GM18499 (cell line): ENCODE measurements at regions not wholly inside any gene's neighbourhood (a gene's known extent, or its start where the extent isn't known, plus 50 kb on each side); places are given as distances from the start of the nearest gene placed in this dataset.
"Not testable (repeated sequence)": the region's sequence is repeated elsewhere in the genome, so short reads cannot be mapped to it uniquely, and the experiment has no call there.

Experiments
- ATAC-seq: cut with Tn5 transposase; IDR thresholded peaks from one replicate; pipeline ENCODE4 v1.9.1; 2021; ENCODE audit warnings: moderate number of reproducible peaks; ENCODE audit not compliant: insufficient read depth, unreplicated experiment

GRCh38 chr10:27349987-27350386 is 109.4 kb upstream of the ACBD5 start:
- ATAC-seq, result no peak

GRCh38 chr10:27347827-27348207 is 107.2 kb upstream of the ACBD5 start:
- ATAC-seq, result not testable (repeated sequence)

- peak; percentile 52 for ATAC-seq
Measured at GRCh38 chr10:27345455-27345920, 104.9 kb upstream of the ACBD5 start.

- peak; percentile 30 for ATAC-seq
Measured at GRCh38 chr10:27344568-27345454, 104.2 kb upstream of the ACBD5 start.

GRCh38 chr10:27341001-27341400 is 100.4 kb upstream of the ACBD5 start:
- ATAC-seq, result no peak

GRCh38 chr10:27335246-27335645 is 94.6 kb upstream of the ACBD5 start:
- ATAC-seq, result not testable (repeated sequence)

GRCh38 chr10:27330074-27330473 is 89.5 kb upstream of the ACBD5 start:
- no peak for ATAC-seq

GRCh38 chr10:27328946-27329345 is 88.3 kb upstream of the ACBD5 start:
- no peak for ATAC-seq

GRCh38 chr10:27326748-27327147 is 86.2 kb upstream of the ACBD5 start:
- not testable (repeated sequence) for ATAC-seq

- ATAC-seq, result peak; percentile 49
Measured at GRCh38 chr10:27319752-27320431, 79.3 kb upstream of the ACBD5 start.

GRCh38 chr10:27319139-27319538 is 78.5 kb upstream of the ACBD5 start:
- ATAC-seq, result not testable (repeated sequence)

- not testable (repeated sequence) for ATAC-seq
Measured at GRCh38 chr10:27315082-27315481, 74.5 kb upstream of the ACBD5 start.

GRCh38 chr10:27313586-27313985 is 73.0 kb upstream of the ACBD5 start:
- ATAC-seq, result not testable (repeated sequence)

- no peak for ATAC-seq
Measured at GRCh38 chr10:27312854-27313253, 72.3 kb upstream of the ACBD5 start.

- ATAC-seq, result not testable (repeated sequence)
Measured at GRCh38 chr10:27311809-27312208, 71.2 kb upstream of the ACBD5 start.

- ATAC-seq, result not testable (repeated sequence)
Measured at GRCh38 chr10:27298522-27298850, 57.9 kb upstream of the ACBD5 start.

GRCh38 chr10:27297844-27298521 is 57.4 kb upstream of the ACBD5 start:
- no peak for ATAC-seq

- ATAC-seq, result not testable (repeated sequence)
Measured at GRCh38 chr10:27296285-27296684, 55.7 kb upstream of the ACBD5 start.

GRCh38 chr10:27291253-27291895 is 50.8 kb upstream of the ACBD5 start:
- ATAC-seq, result not testable (repeated sequence)
